K562 (cell line): ENCODE measurements at regions not wholly inside any gene's neighbourhood (a gene's known extent, or its start where the extent isn't known, plus 50 kb on each side); places are given as distances from the start of the nearest gene placed in this dataset.

Experiments
- ATF7 ChIP-seq: fragments of 450-650 bp; IDR thresholded peaks from 2 replicates; pipeline ENCODE4 v1.7.1; 2014; ENCODE audit warnings: mild to moderate bottlenecking, moderate library complexity
- FIP1L1 ChIP-seq: fragments of 200-400 bp; formaldehyde crosslinking; IDR thresholded peaks from 2 replicates; pipeline ENCODE4 v1.6.1; 2018; ENCODE audit warnings: mild to moderate bottlenecking, low read depth, low read length; ENCODE audit not compliant: poor library complexity, severe bottlenecking
- JUN ChIP-seq, 2 experiments: sonication (generic) in 1 of 2; formaldehyde crosslinking in 1 of 2; IDR thresholded peaks; 2 replicates each; pipeline versions ENCODE4 v1.6.1 to v1.8.0; 2012 to 2022; ENCODE audit warnings: borderline replicate concordance in 2 of 2, mild to moderate bottlenecking in 2 of 2, improper control_type of control experiment in 1 of 2, low read depth in 1 of 2, low read length in 1 of 2, missing genetic modification reagents in 1 of 2
- MTA3 ChIP-seq: fragments of 450-650 bp; formaldehyde crosslinking; IDR thresholded peaks from 2 replicates; pipeline ENCODE4 v1.6.1; 2017; ENCODE audit warnings: mild to moderate bottlenecking, borderline replicate concordance
- PCBP2 ChIP-seq: fragments of 200-400 bp; formaldehyde crosslinking; IDR thresholded peaks from 2 replicates; pipeline ENCODE4 v1.6.1; 2018; ENCODE audit warnings: low read length, low read depth, mild to moderate bottlenecking, moderate library complexity; ENCODE audit not compliant: poor library complexity, severe bottlenecking
- PHF8 ChIP-seq: fragments of 200-600 bp; sonication (generic); IDR thresholded peaks from 2 replicates; pipeline ENCODE4 v1.6.1; 2012; ENCODE audit warnings: mixed run types, mild to moderate bottlenecking, inconsistent platforms, low read length, moderate library complexity, borderline replicate concordance
- RBFOX2 ChIP-seq: fragments of 200-400 bp; formaldehyde crosslinking; IDR thresholded peaks from 2 replicates; pipeline ENCODE4 v1.6.1; 2017; ENCODE audit warnings: low read depth, mild to moderate bottlenecking, low read length, moderate library complexity
- TAF9B ChIP-seq: fragments of 450-650 bp; IDR thresholded peaks from 2 replicates; pipeline ENCODE4 v1.6.1; 2018; ENCODE audit warnings: mild to moderate bottlenecking; ENCODE audit not compliant: partially characterized antibody
- XRCC3 ChIP-seq: fragments of 450-650 bp; IDR thresholded peaks from 2 replicates; pipeline ENCODE4 v1.6.1; 2017; ENCODE audit warnings: mild to moderate bottlenecking, moderate library complexity
- XRCC5 ChIP-seq: fragments of 200-400 bp; formaldehyde crosslinking; IDR thresholded peaks from 2 replicates; pipeline ENCODE4 v1.6.1; 2017; ENCODE audit warnings: low read depth, mild to moderate bottlenecking, low read length
- ZNF696 ChIP-seq: fragments of 250-450 bp; sonication (Bioruptor Pico); conservative IDR thresholded peaks from 2 replicates; pipeline ENCODE4 v1.4.0; 2020; ENCODE audit warnings: mild to moderate bottlenecking, moderate library complexity
- ZNF75A ChIP-seq: fragments of 450-650 bp; formaldehyde crosslinking; IDR thresholded peaks from 2 replicates; pipeline ENCODE4 v1.4.0; 2020; ENCODE audit warnings: mild to moderate bottlenecking
- TF ChIP-seq, protein P1 (sequence below), 2 experiments: fragments of 450-650 bp; IDR thresholded peaks; 2 replicates each; pipeline ENCODE4 v1.6.1; 2016; ENCODE audit warnings: mild to moderate bottlenecking in 2 of 2, borderline replicate concordance in 1 of 2, low read depth in 1 of 2, moderate library complexity in 1 of 2

- TF ChIP-seq XRCC5 (no peak), XRCC3 (no peak), JUN (IDR thresholded peaks at IDR 0.05; ENCODE audit: borderline replicate concordance, low read depth, low read length) (no peak; the same call in 1 of the 2 replicates), JUN (CRISPR knock-in tag; IDR thresholded peaks at IDR 0.05; ENCODE audit: borderline replicate concordance) (no peak), MTA3 (peak; percentile 98), ZNF696 (no peak), FIP1L1 (peak; percentile 44), ATF7 (peak; percentile 65; the same call in 1 of the 2 replicates), RBFOX2 (peak; percentile 94), PCBP2 (no peak), TAF9B (peak; percentile 74), ZNF75A (CRISPR knock-in tag) (no peak), PHF8 (peak; percentile 69; the same call in 1 of the 2 replicates)
- TF ChIP-seq, protein P1, sequence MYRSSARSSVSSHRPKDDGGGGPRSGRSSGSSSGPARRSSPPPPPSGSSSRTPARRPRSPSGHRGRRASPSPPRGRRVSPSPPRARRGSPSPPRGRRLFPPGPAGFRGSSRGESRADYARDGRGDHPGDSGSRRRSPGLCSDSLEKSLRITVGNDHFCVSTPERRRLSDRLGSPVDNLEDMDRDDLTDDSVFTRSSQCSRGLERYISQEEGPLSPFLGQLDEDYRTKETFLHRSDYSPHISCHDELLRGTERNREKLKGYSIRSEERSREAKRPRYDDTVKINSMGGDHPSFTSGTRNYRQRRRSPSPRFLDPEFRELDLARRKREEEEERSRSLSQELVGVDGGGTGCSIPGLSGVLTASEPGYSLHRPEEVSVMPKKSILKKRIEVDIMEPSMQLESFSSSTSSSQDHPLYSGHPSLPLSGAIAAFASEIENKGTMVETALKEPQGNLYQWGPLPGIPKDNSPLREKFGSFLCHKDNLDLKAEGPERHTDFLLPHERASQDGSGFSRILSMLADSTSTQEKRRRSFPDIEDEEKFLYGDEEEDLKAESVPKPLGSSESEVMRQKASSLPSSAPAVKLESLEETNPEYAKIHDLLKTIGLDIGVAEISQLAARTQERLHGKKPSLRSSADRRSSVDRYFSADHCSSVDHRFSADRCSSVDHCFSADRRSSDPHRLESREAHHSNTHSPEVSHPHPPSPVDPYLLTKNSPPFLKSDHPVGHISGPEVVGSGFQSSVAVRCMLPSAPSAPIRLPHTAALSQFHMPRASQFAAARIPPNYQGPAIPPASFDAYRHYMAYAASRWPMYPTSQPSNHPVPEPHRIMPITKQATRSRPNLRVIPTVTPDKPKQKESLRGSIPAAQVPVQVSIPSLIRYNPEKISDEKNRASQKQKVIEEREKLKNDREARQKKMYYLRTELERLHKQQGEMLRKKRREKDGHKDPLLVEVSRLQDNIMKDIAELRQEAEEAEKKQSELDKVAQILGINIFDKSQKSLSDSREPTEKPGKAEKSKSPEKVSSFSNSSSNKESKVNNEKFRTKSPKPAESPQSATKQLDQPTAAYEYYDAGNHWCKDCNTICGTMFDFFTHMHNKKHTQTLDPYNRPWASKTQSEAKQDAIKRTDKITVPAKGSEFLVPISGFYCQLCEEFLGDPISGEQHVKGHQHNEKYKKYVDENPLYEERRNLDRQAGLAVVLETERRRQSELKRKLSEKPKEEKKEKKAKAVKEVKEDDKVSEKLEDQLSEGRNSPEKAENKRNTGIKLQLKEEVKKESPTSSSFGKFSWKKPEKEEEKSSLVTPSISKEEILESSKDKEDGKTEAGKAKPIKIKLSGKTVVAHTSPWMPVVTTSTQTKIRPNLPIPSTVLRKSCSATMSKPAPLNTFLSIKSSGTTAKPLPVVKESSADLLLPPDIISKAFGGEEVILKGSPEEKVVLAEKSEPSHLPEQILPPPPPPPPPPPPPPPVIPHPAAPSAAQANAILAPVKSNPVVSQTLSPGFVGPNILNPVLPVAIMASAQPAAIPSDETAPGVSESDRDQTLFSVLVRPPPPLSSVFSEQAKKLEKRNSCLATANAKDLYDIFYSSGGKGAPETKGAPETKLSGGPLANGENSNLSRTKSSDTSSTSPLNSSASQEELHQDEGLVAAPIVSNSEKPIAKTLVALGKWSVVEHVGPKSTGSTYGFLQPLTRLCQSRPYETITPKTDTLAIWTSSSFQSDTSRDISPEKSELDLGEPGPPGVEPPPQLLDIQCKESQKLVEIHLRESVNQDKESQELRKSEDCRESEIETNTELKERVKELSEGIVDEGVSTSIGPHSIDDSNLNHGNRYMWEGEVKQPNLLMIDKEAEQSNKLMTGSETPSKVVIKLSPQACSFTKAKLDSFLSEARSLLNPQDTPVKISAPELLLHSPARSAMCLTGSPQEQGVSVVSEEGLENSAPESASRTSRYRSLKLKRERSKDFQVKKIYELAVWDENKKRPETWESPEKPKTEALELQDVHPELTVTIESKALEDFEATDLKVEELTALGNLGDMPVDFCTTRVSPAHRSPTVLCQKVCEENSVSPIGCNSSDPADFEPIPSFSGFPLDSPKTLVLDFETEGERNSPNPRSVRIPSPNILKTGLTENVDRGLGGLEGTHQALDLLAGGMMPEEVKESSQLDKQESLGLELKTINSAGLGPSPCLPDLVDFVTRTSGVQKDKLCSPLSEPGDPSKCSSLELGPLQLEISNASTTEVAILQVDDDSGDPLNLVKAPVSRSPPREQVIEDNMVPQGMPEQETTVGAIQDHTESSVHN (IDR thresholded peaks at IDR 0.05; ENCODE audit: borderline replicate concordance in 1 of 2, low read depth in 1 of 2), result no peak
Observed at GRCh38 chr12:127060310-127060847, 1206.6 kb upstream of the TMEM132C start (continued).
